GM12872 (cell line): ENCODE measurements at regions not wholly inside any gene's neighbourhood (a gene's known extent, or its start where the extent isn't known, plus 50 kb on each side); places are given as distances from the start of the nearest gene placed in this dataset.

Source experiments
- TF ChIP-seq, protein P1 (sequence below): IDR thresholded peaks from 3 replicates; pipeline ENCODE4 v1.5.1; 2011; ENCODE audit warnings: low read depth, mild to moderate bottlenecking, low read length, moderate library complexity; ENCODE audit not compliant: insufficient read depth

DNA sequence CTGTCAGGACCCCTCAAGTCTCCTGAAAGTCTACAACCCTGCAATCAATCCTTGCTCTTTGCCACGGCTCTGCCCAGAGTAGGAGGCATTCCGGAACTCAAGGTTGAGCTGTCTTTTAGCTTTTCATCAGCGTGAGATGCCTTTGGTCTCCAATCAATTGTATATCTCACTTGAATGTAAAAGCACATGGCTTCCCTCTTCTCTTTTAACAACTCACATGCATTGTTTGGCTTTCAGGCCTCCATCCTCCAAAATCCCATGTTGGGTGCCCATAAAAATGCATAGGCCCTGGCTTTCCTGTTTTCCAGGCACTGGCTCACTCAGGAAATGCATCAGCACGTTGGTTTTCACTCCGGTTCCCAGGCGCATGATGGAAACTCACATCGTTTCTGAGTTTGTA, 64.0 kb upstream of the FOXF1 start:
- TF ChIP-seq, protein P1, sequence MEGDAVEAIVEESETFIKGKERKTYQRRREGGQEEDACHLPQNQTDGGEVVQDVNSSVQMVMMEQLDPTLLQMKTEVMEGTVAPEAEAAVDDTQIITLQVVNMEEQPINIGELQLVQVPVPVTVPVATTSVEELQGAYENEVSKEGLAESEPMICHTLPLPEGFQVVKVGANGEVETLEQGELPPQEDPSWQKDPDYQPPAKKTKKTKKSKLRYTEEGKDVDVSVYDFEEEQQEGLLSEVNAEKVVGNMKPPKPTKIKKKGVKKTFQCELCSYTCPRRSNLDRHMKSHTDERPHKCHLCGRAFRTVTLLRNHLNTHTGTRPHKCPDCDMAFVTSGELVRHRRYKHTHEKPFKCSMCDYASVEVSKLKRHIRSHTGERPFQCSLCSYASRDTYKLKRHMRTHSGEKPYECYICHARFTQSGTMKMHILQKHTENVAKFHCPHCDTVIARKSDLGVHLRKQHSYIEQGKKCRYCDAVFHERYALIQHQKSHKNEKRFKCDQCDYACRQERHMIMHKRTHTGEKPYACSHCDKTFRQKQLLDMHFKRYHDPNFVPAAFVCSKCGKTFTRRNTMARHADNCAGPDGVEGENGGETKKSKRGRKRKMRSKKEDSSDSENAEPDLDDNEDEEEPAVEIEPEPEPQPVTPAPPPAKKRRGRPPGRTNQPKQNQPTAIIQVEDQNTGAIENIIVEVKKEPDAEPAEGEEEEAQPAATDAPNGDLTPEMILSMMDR = no peak

DNA sequence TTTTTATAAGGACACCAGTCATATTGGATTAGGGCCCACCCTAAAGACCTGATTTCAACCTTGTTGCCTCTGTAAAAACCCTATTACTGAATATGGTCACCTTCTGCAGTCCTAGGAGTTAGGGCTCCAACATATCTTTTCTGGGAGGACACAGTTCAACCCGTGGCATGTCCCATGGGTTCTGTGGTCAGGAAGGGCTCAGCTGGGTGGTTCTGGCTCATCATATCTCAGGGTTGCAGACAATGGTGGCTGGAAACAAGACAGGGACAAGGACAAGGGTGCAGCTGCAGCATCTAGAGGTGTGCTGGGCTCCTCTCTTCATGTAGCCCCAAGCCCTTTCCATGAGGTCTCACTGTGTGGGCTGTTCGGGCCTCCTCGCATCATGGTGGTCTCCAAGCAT, 63.1 kb upstream of the FOXF1 start:
- TF ChIP-seq, protein P1 = no peak

DNA sequence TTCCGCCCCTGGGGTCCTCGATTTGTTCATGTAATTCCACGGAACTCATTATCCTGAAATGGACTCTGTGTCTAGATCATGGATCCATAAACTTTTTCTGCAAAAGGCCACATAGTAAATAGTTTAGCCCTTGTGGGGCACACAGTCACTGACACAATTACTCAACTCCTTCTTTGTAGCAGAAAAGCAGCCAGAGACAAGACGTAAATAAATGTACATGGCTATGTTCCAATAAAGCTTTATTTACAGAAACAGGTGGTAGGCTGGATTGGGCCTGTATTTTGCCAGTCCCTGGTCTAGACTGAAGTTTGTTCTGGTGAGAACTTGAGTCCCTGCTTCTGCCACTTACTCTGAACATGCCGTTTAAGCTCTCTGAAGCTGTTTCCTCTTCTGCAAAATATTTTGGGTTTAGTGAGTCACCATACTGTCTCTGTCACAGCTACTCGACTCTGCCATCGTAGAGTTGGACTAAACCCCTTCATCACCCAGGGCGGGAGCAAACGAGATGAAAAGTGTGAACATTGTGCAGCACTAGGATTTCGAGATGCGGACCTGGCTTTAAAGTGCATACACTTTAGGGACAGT, 61.9 kb upstream of the FOXF1 start:
- TF ChIP-seq, protein P1 = no peak

DNA sequence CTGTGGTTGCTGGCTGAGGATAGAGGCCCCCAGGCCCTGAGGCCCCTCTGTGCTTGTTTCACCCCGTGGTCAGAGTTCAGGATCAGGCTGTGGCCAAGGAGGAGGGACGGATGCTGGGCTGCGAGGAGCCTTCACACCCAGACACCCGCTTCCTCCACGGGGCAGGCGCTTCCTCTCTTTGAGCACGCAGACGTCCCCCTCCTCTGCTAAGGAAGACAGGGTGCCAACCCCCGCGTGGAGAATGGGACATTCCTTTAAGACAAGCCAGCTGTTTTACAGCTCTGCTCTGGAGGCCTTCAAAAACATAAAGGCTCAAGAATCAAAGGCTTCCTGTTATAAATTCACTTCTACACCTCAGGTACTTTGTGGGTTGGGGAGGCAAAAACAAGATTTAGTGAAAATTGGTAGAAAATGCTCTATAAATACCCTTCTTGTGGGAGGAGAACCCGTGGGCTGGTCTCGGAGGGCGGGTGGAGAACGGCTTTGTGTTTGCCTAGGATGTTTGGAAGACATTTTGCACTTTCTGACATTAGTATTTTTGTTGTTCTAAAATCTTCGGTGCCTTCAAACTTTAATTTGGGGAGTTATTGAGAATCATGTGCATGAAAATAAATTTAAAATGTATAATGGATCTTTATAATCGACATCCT, 60.8 kb upstream of the FOXF1 start:
- TF ChIP-seq, protein P1 = no peak

DNA sequence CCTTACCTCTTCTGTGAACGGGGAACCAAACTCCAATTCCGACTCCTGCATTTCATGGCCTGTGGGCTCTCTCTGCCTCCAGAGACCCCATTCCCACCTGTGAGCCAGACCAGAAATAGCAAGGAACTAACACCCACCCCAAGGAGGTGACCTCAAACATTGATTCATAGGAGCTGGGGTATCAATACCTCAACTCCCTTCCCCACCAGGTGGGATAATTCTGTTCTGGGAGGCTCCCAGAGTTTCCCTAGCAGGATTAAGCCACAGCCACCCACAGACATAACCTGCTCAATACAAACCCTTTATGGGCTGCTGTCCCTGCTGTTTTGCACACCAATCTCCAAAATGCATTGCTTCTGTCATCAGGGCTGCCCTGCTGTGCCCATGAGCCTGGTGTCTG, 59.6 kb upstream of the FOXF1 start:
- TF ChIP-seq, protein P1 = no peak

DNA sequence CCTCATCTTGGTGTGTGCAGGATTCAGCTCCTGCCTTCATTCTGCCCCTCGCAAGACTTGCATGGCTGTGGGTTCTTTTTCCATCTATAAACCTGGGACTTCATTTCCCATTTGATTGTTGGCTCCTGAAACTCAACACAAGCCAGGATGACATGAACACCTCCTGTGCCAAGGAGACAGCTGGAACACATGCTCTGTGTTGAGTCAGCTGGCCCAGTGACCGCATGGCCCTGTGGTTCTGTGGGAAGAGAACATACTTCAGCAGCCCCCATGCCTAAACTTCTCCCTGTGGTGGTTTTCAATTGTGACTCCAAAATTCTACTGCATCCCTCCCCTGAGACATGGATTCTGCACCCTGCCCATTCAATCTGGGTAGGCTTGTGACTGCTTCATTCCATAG, 57.9 kb upstream of the FOXF1 start:
- TF ChIP-seq, protein P1 = no peak

DNA sequence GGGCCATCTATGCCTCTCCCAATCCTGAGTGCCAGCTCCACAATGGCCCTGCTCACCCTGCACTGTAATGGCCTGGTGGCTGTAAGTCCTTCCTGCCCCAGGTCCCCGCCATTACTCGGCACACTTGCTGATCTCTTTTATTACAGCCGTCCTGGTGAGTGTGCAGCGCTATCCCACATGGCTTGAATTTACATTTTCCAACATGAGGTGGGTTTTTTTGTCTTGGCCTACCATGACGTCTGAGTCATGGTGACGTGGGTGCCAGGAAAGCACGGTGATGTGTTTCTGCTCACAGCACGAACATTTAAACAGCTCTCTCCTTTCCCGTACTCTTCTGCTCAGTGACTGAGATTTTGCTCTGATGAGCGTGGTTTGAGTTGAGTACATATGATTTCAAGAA, 55.2 kb upstream of the FOXF1 start:
- TF ChIP-seq, protein P1 = no peak
